ENCODE measurements at regions not wholly inside any gene's neighbourhood (a gene's known extent, or its start where the extent isn't known, plus 50 kb on each side); places are given as distances from the start of the nearest gene placed in this dataset.

DNA sequence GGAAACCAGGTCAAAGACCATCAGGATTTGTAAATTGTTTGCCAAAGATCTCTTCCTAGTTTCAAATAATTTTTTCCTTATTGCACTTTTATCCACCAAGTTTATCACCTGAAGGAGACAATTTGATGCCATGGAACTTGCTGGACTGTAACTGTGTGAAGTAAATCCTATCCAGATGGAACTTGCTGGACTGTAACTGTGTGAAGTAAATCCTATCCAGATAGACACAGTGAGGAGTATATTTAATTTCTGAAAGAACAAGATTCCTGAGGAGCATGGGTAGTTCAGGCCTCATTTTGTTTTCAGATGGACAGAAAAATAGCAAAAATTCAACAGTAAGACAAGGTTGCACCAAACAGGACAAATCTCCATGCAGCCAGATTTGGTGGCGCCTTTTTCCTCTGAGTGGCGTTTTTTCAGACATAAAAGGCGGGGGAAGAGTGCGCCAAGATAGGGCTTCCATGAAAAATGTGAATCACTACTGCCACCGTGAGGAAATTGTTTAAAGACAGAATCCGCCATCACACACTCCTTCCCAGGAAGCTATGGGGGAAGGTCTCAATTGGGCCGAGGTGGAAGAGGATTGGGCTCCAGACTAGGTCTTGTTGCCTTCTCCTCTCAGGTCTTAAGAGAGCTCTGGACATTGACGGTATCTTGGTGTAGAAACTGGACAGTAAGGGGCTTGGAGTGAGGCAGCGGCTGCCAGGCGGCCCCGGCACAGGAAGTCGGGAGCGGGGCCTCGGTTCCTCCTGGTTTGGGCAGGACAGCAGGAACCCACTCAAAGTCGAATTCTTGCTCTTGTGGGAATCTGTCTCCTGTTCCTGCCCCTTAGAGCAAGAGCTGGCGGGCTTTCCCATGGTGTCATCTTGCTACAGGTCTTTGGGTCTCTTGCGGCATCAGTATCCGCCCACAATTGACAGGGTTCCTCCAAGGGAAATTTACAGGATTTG is 234.7 kb downstream of the OR13H1 start:
- DNase-seq (ENCODE audit: low read depth in 3 of 3) = no peak

GRCh38 chrX:131779306-131779705 is 235.4 kb downstream of the OR13H1 start:
- no peak for DNase-seq (ENCODE audit: low read depth in 3 of 3)

- DNase-seq (ENCODE audit: low read depth in 3 of 3) = no peak
Observed at GRCh38 chrX:131779741-131780140, 235.9 kb downstream of the OR13H1 start.

DNA sequence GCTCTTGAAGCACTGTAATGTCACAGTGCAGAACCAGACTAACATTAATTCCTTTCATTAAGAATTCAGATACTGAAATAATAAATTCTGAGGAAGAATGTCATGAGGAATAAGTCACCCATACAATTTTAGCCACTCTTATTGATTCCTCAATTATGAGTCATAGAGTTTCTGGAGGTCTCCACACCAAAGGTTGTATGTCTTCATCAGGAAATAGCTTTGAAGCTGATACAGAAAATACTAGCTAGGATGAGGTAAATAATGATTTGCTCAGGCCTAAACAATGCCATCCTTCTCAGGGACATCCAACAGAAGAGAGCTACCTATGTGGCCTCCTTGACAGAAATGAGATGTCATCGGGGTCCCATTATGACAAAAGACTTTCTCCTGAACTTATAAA is 238.8 kb downstream of the OR13H1 start:
- no peak for DNase-seq (ENCODE audit: low read depth in 3 of 3)

- DNase-seq (ENCODE audit: low read depth in 3 of 3) = no peak
Observed at GRCh38 chrX:131783555-131784308, 239.4 kb upstream of the STK26 start.

GRCh38 chrX:131789664-131790063 is 233.4 kb upstream of the STK26 start:
- no peak for DNase-seq (ENCODE audit: low read depth in 3 of 3)

DNA sequence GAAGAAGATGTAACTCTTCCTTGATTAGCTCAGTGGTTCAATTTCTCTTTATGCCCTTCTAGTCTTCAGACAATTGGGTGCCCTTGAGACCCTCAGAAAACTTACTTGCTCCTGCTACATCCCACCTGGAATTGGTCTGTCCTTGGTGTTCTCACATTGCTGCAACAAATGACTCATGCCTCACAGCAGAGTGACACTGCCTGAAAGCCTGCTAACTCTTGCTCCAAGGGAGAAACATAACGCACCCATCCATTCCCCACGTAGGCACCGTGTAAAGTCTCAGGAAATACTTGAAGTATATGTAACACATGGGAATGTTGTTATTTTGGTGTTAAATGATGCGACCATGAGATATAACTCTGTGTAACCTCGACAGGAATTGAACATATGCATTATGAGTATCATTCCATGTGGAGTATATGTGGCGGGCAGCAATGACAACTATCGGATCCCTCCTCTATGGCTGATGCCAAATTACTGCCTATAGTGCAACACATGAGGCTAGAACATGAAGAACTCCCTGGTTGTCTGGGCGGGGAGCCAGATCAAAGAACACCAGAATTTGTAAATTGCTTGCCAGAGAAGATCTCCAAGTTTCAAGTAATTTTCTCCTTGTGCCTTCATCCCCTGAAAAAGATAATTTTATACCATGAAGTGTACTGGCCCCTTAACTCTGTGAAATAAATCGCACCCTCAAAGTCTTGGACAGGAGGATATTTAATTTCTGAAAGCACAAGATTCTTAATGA is 231.3 kb upstream of the STK26 start:
- DNase-seq (ENCODE audit: low read depth in 3 of 3) = no peak

- no peak for DNase-seq (ENCODE audit: low read depth in 3 of 3)
Observed at GRCh38 chrX:131792356-131792749, 230.7 kb upstream of the STK26 start.

DNA sequence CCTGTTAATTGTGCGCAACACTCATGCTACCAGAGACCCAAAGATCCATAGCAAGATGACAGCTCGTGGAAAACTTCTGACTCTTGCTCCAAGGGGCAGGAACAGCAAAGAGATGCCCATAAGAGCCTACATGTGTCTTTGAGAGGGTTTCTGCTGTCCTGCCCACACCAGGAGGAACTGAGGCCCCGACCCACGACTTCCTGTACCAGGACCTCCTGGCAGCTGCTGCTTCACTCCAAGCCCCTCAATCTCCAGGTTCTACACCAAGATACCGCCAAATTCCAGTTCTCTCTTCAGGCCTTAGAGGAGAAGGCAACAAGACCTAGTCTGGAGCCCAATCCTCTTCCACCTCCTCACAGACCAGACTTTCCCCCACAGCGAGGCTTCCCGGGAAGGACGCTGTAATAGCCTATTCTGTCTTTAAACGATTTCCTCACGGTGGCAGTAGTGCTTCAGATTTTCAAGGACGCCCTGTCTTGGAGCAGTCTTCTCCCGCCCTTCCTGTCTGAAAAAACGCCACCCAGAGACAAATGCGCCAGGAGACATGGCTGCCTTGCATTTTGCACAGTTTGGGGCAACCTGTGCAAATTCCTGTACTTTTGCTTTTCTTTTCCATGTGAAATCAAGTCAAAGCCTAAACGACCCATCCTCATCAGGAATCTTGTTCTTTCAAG is 230.2 kb upstream of the STK26 start:
- no peak for DNase-seq (ENCODE audit: low read depth in 3 of 3)

DNA sequence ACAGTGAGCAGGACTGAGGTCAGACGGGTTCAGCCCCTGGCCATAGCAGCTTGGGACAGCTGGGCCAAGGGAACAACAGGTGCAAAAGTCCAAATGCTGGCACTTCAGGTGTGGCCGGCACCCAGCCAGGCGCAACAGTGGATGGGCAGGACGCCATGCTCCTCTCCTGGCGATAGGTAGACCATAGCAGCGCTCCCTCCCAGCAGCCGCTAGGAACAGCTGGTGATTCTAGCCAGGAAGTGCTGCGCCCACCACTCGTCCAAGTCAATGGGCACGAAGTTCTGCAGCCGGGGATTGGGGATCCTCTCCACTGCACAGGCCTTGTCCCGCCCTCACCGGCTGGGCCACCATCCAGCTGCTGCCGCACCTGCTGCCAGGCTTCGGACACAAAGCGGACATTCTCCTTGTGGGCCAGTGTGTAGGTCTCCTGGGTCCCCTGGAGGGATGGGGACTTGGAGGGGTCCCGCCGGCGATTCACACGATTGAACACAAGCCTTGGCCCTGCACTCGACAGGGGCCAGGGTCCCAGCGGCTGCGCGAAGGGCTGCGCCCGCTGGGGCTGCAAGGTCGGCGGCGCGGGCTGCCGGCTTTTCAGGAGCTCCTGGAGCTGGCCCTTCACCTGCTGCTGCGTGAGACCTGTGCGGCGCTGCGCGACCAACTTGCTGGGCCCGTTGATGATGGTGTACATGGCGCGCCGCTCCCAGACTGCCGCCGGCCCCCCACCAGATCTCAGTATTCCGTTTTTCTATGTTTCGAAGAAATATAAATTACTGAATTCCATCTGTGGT is 227.5 kb upstream of the STK26 start:
- DNase-seq (ENCODE audit: low read depth in 3 of 3) = no peak

DNA sequence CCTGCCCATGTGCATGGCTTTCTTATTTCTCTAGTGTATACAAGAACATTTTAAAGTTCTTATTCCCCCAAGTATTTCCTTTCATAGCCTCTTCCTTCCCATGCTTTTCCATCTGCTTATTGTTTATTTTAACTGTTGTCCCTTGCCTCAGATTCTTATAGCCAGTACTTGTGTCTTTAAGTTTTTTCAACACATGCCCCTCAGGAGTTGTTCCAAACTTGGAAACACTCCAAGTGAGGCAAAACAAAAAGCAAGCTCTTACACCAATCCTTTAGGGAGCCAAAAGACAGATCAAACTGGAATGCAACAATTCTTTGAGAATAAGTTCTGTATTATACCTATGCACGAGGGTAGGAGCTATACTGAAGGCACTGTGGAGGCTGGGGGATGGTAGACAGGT is 222.0 kb upstream of the STK26 start:
- DNase-seq (ENCODE audit: low read depth in 3 of 3) = no peak

- DNase-seq (ENCODE audit: low read depth in 3 of 3) = no peak
Observed at GRCh38 chrX:131801911-131802310, 221.2 kb upstream of the STK26 start.

DNA sequence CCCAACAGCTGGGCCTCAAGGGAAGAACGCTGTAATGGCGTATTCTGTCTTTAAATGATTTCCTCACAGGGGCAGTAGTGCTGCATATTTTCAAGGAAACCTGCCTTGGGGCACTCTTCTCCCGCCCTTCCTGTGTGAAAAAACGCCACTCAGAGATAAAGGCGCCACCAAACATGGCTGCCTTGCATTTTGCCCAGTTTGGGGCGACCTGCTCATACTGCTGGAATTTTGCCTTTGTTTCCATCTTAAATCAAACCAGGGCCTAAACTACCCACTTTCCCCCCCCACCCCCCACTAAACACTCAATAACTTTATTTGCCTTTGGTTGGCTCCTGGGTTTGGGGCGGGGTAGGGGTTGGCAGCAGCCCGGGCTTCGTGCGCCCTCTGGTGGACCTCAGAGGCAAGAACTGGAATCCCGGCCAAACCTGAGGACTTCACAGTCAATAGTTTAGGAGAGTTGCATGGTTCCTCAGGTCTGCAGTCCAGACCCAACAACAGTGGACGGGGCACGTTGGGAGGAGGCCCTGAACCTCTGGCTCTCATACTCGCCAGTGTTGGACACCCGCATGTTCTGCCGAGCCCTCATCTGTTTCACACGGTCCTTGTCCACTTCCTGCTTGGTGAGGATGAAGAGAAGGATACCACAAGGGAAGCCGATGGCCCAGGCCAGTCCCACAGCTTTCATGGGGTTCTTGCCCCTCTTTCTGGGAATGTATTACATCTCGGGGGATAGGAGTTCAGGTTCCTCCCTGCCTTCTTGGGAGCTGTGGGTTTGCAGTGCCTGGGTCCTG is 220.1 kb upstream of the STK26 start:
- peak in 1 of 3 experiments; percentile 17 for DNase-seq (ENCODE audit: low read depth in 3 of 3)

- DNase-seq (ENCODE audit: low read depth in 3 of 3) = peak; percentile 31 to 51 (median 38)
Observed at GRCh38 chrX:131812847-131813825, 210.0 kb upstream of the STK26 start.

DNA sequence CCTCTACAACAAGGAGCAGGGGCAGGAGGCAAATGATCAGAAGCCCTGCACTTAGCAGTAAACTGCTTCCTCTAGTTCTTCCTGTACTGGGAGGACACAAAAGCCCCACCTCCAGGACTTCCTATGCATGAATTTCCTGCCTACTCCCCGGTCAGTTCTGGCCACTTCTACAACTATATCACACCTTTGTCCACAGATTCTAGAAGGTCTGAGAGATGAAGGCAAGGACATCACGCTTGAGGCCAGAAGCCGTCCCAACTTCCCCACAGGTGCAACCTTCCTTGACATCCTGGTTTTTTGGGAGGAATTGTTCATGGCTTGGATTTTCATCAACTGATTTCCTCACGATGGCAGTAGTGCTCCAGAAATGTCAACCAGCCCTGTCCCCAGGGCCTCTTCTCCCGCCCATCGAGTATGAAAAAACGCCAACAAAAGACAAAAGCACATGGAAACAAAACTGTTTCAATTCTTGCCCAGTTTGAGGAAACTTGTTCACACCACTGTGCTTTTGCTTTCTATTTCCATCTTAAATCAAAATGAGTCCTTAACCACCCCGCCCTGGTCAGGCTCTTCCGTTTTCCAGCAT is 206.5 kb upstream of the STK26 start:
- peak; percentile 44 to 62 (median 44) for DNase-seq (ENCODE audit: low read depth in 3 of 3)

DNA sequence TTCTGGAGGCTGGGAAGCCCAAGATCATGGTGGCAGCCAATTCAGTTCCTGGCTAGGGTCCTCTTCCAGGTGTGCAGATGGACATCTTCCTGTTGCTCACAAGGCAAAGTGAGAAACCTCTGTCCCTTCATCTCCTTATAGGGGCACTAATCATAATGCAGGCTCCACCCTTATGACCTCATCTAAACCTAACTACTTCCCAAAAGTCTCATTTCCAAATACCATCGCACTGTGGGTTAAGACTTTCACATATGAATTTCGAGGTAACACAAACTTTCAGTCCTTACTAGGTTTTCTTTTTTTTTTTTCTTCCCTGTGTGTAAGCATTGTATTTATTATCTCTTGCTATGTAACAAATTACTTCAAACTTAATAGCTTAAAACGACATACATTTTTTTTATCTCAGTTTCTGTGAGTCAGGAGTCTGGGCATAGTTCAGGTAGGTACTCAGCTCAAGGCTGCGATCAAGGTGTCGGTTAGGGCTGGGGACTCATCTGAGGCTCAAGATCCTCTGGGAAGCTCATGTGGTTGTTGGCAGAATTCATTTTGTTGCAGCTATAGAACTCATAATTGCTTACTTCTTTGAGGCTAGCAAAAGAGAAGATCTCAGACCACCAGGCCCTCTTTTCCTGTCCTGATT is 204.7 kb upstream of the STK26 start:
- DNase-seq (ENCODE audit: low read depth in 3 of 3) = no peak

- no peak for DNase-seq (ENCODE audit: low read depth in 3 of 3)
Observed at GRCh38 chrX:131821945-131822622, 201.0 kb upstream of the STK26 start.

All from stimulated activated CD4-positive, alpha-beta T cell treated with anti-CD3 and anti-CD28 coated beads, TNF-alpha, amount 100 ng/mL, for 24 hours (primary cell).